Prostate gland (tissue), 2 donors: ENCODE measurements at regions not wholly inside any gene's neighbourhood (a gene's known extent, or its start where the extent isn't known, plus 50 kb on each side); places are given as distances from the start of the nearest gene placed in this dataset.

Experiments
- DNase-seq: peaks from one replicate; pipeline ENCODE4 v3.0.0-alpha.2; 2019; ENCODE audit warnings: low spot score
- H3K27ac ChIP-seq, 2 donors: fragments of 200-600 bp; sonication (generic); 2 replicates each; pipeline ENCODE4 v1.5.1; 2017 to 2019
- H3K27me3 ChIP-seq: fragments of 200-600 bp; sonication (generic); replicated peaks from 2 replicates; pipeline ENCODE4 v1.5.1; 2019; ENCODE audit not compliant: insufficient read depth
- H3K36me3 ChIP-seq, 2 donors: fragments of 200-600 bp; sonication (generic); 1 replicate in 1 of 2; 2 replicates in 1 of 2; pipeline versions ENCODE4 v1.5.1 to v1.8.1; 2017 to 2019
- H3K4me1 ChIP-seq: fragments of 200-600 bp; sonication (generic); replicated peaks from 2 replicates; pipeline ENCODE4 v1.5.1; 2019
- H3K4me3 ChIP-seq, 2 donors: fragments of 200-600 bp; sonication (generic); 2 replicates each; pipeline ENCODE4 v1.5.1; 2017 to 2019
- H3K9me3 ChIP-seq: fragments of 200-600 bp; sonication (generic); 2 replicates; pipeline ENCODE4 v1.5.1; 2017
- CTCF ChIP-seq, 4 experiments: fragments of 200-600 bp in 2 of 4; fragments of 450-650 bp in 2 of 4; sonication (generic) in 2 of 4; IDR thresholded peaks; 1 replicate in 3 of 4; 2 replicates in 1 of 4; pipeline ENCODE4 v1.5.1; 2016 to 2019; ENCODE audit warnings: antibody characterized with exemption in 4 of 4, mild to moderate bottlenecking in 2 of 4, moderate library complexity in 2 of 4
- POLR2A ChIP-seq: fragments of 450-650 bp; IDR thresholded peaks from one replicate; pipeline ENCODE4 v1.6.1; 2016; ENCODE audit warnings: antibody characterized with exemption, mild to moderate bottlenecking
- POLR2AphosphoS5 ChIP-seq: sonication (generic); formaldehyde crosslinking; IDR thresholded peaks from one replicate; pipeline ENCODE4 v1.6.1; 2017; ENCODE audit warnings: antibody characterized with exemption
- WGBS: methylation state at CpG from one replicate; pipeline ENCODE4 v1.1.5; 2018; 5-methylcytosine and 5-hydroxymethylcytosine counted together
- intact Hi-C: fragments of 100-400 bp; cut with DNase I; formaldehyde crosslinking; loops from one replicate; pipeline ENCODE4 v1.14.2; 2022

GRCh38 chr20:22423190-22423832, 161.1 kb downstream of the FOXA2 start:
- no peak overlapping the region for H3K4me3 ChIP-seq
- no peak for DNase-seq
- H3K27me3 ChIP-seq, result no peaks in the 10 kb centered on the region
- H3K4me1 ChIP-seq, result no peaks in the 10 kb centered on the region
- no peak overlapping the region for H3K27ac ChIP-seq
- no peaks in the 10 kb centered on the region for H3K36me3 ChIP-seq
- H3K9me3 ChIP-seq, result no peaks in the 10 kb centered on the region
- intact Hi-C loops, result no loop called here
- WGBS, result 87% methylated on average over 6 of the region's 6 CpGs
- no peak for TF ChIP-seq POLR2A
- TF ChIP-seq POLR2AphosphoS5, result no peak
- TF ChIP-seq CTCF (IDR thresholded peaks at IDR 0.05), result no peak

GRCh38 chr20:22420116-22420598, 164.2 kb downstream of the FOXA2 start:
- no peak overlapping the region for H3K27ac ChIP-seq
- 97% methylated on average over 3 of the region's 3 CpGs for WGBS
- H3K4me3 ChIP-seq, result no peak overlapping the region
- no peak for DNase-seq
- no peaks in the 10 kb centered on the region for H3K27me3 ChIP-seq
- H3K4me1 ChIP-seq, result no peaks in the 10 kb centered on the region
- no peaks in the 10 kb centered on the region for H3K36me3 ChIP-seq
- TF ChIP-seq POLR2AphosphoS5 (no peak), CTCF (IDR thresholded peaks at IDR 0.05) (no peak), POLR2A (no peak)
- intact Hi-C loops, result no loop called here
- no peaks in the 10 kb centered on the region for H3K9me3 ChIP-seq

GRCh38 chr20:22418738-22419137, 165.6 kb downstream of the FOXA2 start:
- WGBS, result 92% methylated on average over 2 of the region's 2 CpGs
- Histone ChIP-seq H3K9me3 (no peaks in the 10 kb centered on the region), H3K27ac (no peak overlapping the region), H3K4me1 (no peaks in the 10 kb centered on the region), H3K27me3 (no peaks in the 10 kb centered on the region), H3K36me3 (no peaks in the 10 kb centered on the region), H3K4me3 (no peak overlapping the region)
- intact Hi-C loops, result no loop called here
- no peak for DNase-seq
- no peak for TF ChIP-seq CTCF (IDR thresholded peaks at IDR 0.05)
- no peak for TF ChIP-seq POLR2A
- TF ChIP-seq POLR2AphosphoS5, result no peak

- 16% methylated on average over 4 of the region's 4 CpGs for WGBS
- H3K27ac ChIP-seq, result no peak overlapping the region
- H3K4me3 ChIP-seq, result no peak overlapping the region
- no peaks in the 10 kb centered on the region for H3K36me3 ChIP-seq
- intact Hi-C loops, result no loop called here
- H3K9me3 ChIP-seq, result no peaks in the 10 kb centered on the region
- no peak for DNase-seq
- H3K27me3 ChIP-seq, result no peaks in the 10 kb centered on the region
- H3K4me1 ChIP-seq, result no peaks in the 10 kb centered on the region
- TF ChIP-seq POLR2AphosphoS5, result no peak
- no peak for TF ChIP-seq CTCF (IDR thresholded peaks at IDR 0.05)
- no peak for TF ChIP-seq POLR2A
Observed at GRCh38 chr20:22414305-22414742, 170.0 kb downstream of the FOXA2 start.
